SK-N-SH (cell line): ENCODE measurements at regions not wholly inside any gene's neighbourhood (a gene's known extent, or its start where the extent isn't known, plus 50 kb on each side); places are given as distances from the start of the nearest gene placed in this dataset.

Experiments used
- FOSL2 ChIP-seq: IDR thresholded peaks from 2 replicates; pipeline ENCODE4 v1.4.0; 2012; ENCODE audit warnings: low read depth, mild to moderate bottlenecking, moderate library complexity, borderline replicate concordance
- TEAD4 ChIP-seq: IDR thresholded peaks from 2 replicates; pipeline ENCODE4 v1.4.0; 2012; ENCODE audit warnings: mild to moderate bottlenecking, borderline replicate concordance; ENCODE audit not compliant: insufficient read depth
- TF ChIP-seq, protein P1 (sequence below): fragments of 200-600 bp; sonication (generic); IDR thresholded peaks from 2 replicates; pipeline ENCODE4 v1.6.1; 2017; ENCODE audit warnings: antibody characterized with exemption, mild to moderate bottlenecking, moderate library complexity

- TF ChIP-seq, protein P1, sequence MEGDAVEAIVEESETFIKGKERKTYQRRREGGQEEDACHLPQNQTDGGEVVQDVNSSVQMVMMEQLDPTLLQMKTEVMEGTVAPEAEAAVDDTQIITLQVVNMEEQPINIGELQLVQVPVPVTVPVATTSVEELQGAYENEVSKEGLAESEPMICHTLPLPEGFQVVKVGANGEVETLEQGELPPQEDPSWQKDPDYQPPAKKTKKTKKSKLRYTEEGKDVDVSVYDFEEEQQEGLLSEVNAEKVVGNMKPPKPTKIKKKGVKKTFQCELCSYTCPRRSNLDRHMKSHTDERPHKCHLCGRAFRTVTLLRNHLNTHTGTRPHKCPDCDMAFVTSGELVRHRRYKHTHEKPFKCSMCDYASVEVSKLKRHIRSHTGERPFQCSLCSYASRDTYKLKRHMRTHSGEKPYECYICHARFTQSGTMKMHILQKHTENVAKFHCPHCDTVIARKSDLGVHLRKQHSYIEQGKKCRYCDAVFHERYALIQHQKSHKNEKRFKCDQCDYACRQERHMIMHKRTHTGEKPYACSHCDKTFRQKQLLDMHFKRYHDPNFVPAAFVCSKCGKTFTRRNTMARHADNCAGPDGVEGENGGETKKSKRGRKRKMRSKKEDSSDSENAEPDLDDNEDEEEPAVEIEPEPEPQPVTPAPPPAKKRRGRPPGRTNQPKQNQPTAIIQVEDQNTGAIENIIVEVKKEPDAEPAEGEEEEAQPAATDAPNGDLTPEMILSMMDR = no peak
- TF ChIP-seq FOSL2 = no peak
- no peak for TF ChIP-seq TEAD4
- TF ChIP-seq, all 33 proteins: peak for 0
Observed at GRCh38 chr3:36600404-36600803, 163.9 kb downstream of the DCLK3 start (continued).
